B cell (primary cell): ENCODE measurements at regions not wholly inside any gene's neighbourhood (a gene's known extent, or its start where the extent isn't known, plus 50 kb on each side); places are given as distances from the start of the nearest gene placed in this dataset.

ENCODE experiments used
- ATAC-seq: fragments of 200-7000 bp; cut with Tn5 transposase; one replicate; pipeline ENCODE4 v1.10.0; 2021; ENCODE audit warnings: low read depth, mild to moderate bottlenecking, moderate number of reproducible peaks, moderate library complexity
- CTCF ChIA-PET: fragments of 350-600 bp; sonication (Branson Sonifier 250); formaldehyde crosslinking; loops from one replicate; lab custom pipeline; 2021; ENCODE audit warnings: antibody characterized with exemption, inconsistent platforms; lab: Charles Lee
- POLR2A ChIA-PET: fragments of 350-600 bp; sonication (Branson Sonifier 250); formaldehyde crosslinking; loops from one replicate; lab custom pipeline; 2021; ENCODE audit warnings: antibody characterized with exemption; lab: Charles Lee
- DNase-seq: peaks from one replicate; pipeline ENCODE4 v3.0.0; 2013
- H2AFZ ChIP-seq: 2 replicates; pipeline ENCODE4 v1.6.1; 2012; ENCODE audit warnings: mild to moderate bottlenecking, low read depth, low read length; ENCODE audit not compliant: insufficient read depth, poor library complexity, severe bottlenecking
- H3K27ac ChIP-seq, 2 donors: 1 replicate in 1 of 2; 2 replicates in 1 of 2; pipeline ENCODE4 v1.5.1; 2012 to 2013; ENCODE audit warnings: low read length in 2 of 2, mild to moderate bottlenecking in 2 of 2, moderate library complexity in 1 of 2
- H3K27me3 ChIP-seq, 4 experiments: fragments of 200-600 bp in 1 of 4; sonication (generic) in 1 of 4; replicated peaks in 1 of 4; 1 replicate in 2 of 4; 2 replicates in 2 of 4; pipeline versions ENCODE4 v1.6.1 to v1.7.0; 2013 to 2016; ENCODE audit warnings: low read length in 3 of 4, mild to moderate bottlenecking in 2 of 4, mixed read lengths in 1 of 4, moderate library complexity in 1 of 4; ENCODE audit not compliant: insufficient read depth in 4 of 4, control insufficient read depth in 3 of 4; ENCODE audit errors: control extremely low read depth in 1 of 4
- H3K36me3 ChIP-seq, 2 experiments: replicated peaks in 1 of 2; 1 replicate in 1 of 2; 2 replicates in 1 of 2; pipeline versions ENCODE4 v1.6.1 to v1.7.1; 2013; ENCODE audit warnings: low read length in 1 of 2; ENCODE audit not compliant: insufficient read depth in 2 of 2, control insufficient read depth in 1 of 2; ENCODE audit errors: control extremely low read depth in 1 of 2, extremely low read depth in 1 of 2
- H3K4me1 ChIP-seq, 2 donors: fragments of 200-600 bp in 1 of 2; sonication (generic) in 1 of 2; 1 replicate in 1 of 2; 2 replicates in 1 of 2; pipeline versions ENCODE4 v1.5.1 to v1.6.1; 2013 to 2017; ENCODE audit warnings: low read length in 2 of 2; ENCODE audit not compliant: control insufficient read depth in 2 of 2, insufficient read depth in 2 of 2
- H3K4me2 ChIP-seq: replicated peaks from 2 replicates; pipeline ENCODE3; 2012; ENCODE audit warnings: mild to moderate bottlenecking, low read depth, low read length; ENCODE audit not compliant: poor library complexity, severe bottlenecking
- H3K4me3 ChIP-seq, 5 experiments: fragments of 200-600 bp in 1 of 5; sonication (generic) in 1 of 5; 1 replicate in 3 of 5; 2 replicates in 2 of 5; pipeline versions ENCODE4 v1.5.1 to v1.7.0; 2011 to 2016; ENCODE audit warnings: low read length in 4 of 5, mild to moderate bottlenecking in 4 of 5, low read depth in 2 of 5, control low read depth in 1 of 5, moderate library complexity in 1 of 5; ENCODE audit not compliant: insufficient read depth in 1 of 5; ENCODE audit errors: control extremely low read depth in 1 of 5, extremely low read depth in 1 of 5
- H3K79me2 ChIP-seq: fragments of 200-600 bp; sonication (generic); one replicate; pipeline ENCODE4 v1.6.0; 2016; ENCODE audit warnings: low read length; ENCODE audit not compliant: control insufficient read depth, insufficient read depth
- H3K9ac ChIP-seq: fragments of 200-600 bp; sonication (generic); 2 replicates; pipeline ENCODE4 v1.6.1; 2017; ENCODE audit warnings: mild to moderate bottlenecking, low read length, moderate library complexity
- H3K9me3 ChIP-seq, 3 donors: one replicate each; pipeline versions ENCODE4 v1.6.1 to v1.7.1; 2013; ENCODE audit warnings: low read length in 2 of 3; ENCODE audit not compliant: control insufficient read depth in 2 of 3, insufficient read depth in 1 of 3; ENCODE audit errors: control extremely low read depth in 1 of 3
- H4K20me1 ChIP-seq: 2 replicates; pipeline ENCODE4 v1.6.0; 2012; ENCODE audit warnings: mild to moderate bottlenecking, low read length; ENCODE audit not compliant: insufficient read depth, control insufficient read depth, poor library complexity, severe bottlenecking
- H3K27ac Mint-ChIP-seq: one replicate; pipeline ENCODE4 v1.8.0; 2021; ENCODE audit warnings: mixed read lengths
- H3K27me3 Mint-ChIP-seq: one replicate; pipeline ENCODE4 v1.8.0; 2021; ENCODE audit warnings: mixed read lengths
- H3K4me1 Mint-ChIP-seq: one replicate; pipeline ENCODE4 v1.8.0; 2021; ENCODE audit warnings: mixed read lengths
- H3K4me3 Mint-ChIP-seq: one replicate; pipeline ENCODE4 v1.8.0; 2021; ENCODE audit warnings: mixed read lengths
- H3K9me3 Mint-ChIP-seq: one replicate; pipeline ENCODE4 v1.8.0; 2022; ENCODE audit warnings: mixed read lengths; ENCODE audit not compliant: insufficient read depth
- EZH2 ChIP-seq: IDR thresholded peaks from 2 replicates; pipeline ENCODE4 v1.6.1; 2012; ENCODE audit warnings: borderline replicate concordance, low read depth, mild to moderate bottlenecking, moderate library complexity, low read length; ENCODE audit not compliant: insufficient read depth, poor library complexity, severe bottlenecking
- WGBS: methylation state at CpG from one replicate; pipeline ENCODE4 v1.1.5; 2013; ENCODE audit warnings: missing lambda C conversion rate; ENCODE audit not compliant: insufficient coverage; 5-methylcytosine and 5-hydroxymethylcytosine counted together
- intact Hi-C: fragments of 100-400 bp; cut with micrococcal nuclease; formaldehyde crosslinking; loops from one replicate; pipeline ENCODE4 v1.10.0; 2022
- TF ChIP-seq, protein P1 (sequence below): fragments of 200-600 bp; IDR thresholded peaks from one replicate; pipeline ENCODE4 v1.8.0; 2022; ENCODE audit warnings: antibody characterized with exemption, mild to moderate bottlenecking

GRCh38 chr2:53211201-53211774 lies 556.3 kb upstream of the CHAC2 start:
- H3K4me1 ChIP-seq = no peaks in the 10 kb centered on the region
- DNase-seq (no peak), ATAC-seq (no peak)
- CTCF ChIA-PET = no interaction called here
- Mint-ChIP-seq H3K9me3 (peaks cover 12% of the 10 kb centered on the region), H3K4me3 (no peak overlapping the region), H3K27me3 (no peaks in the 10 kb centered on the region), H3K4me1 (no peaks in the 10 kb centered on the region), H3K27ac (no peak overlapping the region)
- WGBS = no CpG with 5 or more reads among the region's 2 CpGs
- POLR2A ChIA-PET = no interaction called here
- H3K9ac ChIP-seq = no peak overlapping the region
- H3K9me3 ChIP-seq = no peaks in the 10 kb centered on the region
- no peak overlapping the region for H3K4me3 ChIP-seq
- no peaks in the 10 kb centered on the region for H4K20me1 ChIP-seq
- TF ChIP-seq, protein P1, sequence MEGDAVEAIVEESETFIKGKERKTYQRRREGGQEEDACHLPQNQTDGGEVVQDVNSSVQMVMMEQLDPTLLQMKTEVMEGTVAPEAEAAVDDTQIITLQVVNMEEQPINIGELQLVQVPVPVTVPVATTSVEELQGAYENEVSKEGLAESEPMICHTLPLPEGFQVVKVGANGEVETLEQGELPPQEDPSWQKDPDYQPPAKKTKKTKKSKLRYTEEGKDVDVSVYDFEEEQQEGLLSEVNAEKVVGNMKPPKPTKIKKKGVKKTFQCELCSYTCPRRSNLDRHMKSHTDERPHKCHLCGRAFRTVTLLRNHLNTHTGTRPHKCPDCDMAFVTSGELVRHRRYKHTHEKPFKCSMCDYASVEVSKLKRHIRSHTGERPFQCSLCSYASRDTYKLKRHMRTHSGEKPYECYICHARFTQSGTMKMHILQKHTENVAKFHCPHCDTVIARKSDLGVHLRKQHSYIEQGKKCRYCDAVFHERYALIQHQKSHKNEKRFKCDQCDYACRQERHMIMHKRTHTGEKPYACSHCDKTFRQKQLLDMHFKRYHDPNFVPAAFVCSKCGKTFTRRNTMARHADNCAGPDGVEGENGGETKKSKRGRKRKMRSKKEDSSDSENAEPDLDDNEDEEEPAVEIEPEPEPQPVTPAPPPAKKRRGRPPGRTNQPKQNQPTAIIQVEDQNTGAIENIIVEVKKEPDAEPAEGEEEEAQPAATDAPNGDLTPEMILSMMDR = no peak
- TF ChIP-seq EZH2 = no peak
- H3K27me3 ChIP-seq = no peaks in the 10 kb centered on the region
- H3K4me2 ChIP-seq = no peak overlapping the region
- no peak overlapping the region for H3K27ac ChIP-seq
- H3K79me2 ChIP-seq = no peaks in the 10 kb centered on the region
- intact Hi-C loops = no loop called here
- H3K36me3 ChIP-seq = no peaks in the 10 kb centered on the region
- no peak overlapping the region for H2AFZ ChIP-seq

DNA sequence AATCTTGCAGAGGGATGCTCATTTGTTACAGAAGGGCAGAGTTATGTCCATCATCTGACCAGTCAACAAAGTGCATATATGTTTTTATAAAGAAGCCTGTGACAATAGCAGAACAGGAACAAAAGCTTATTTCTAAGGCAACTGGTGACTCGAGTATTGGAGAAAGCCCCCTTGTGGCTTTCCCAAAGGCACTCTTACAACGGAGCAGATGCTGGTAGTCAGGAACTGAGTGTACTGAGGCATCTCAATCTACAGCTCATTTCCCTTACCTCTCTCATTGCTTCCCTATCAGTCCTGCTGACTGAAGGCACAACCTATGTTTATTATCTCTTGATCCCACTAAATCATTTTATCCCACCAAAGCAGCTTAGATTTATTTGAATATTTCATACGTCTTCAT lies 557.1 kb upstream of the CHAC2 start:
- Mint-ChIP-seq H3K4me1 (no peaks in the 10 kb centered on the region), H3K27me3 (no peaks in the 10 kb centered on the region), H3K9me3 (peaks cover 10% of the 10 kb centered on the region), H3K27ac (no peak overlapping the region), H3K4me3 (no peak overlapping the region)
- H3K4me3 ChIP-seq = no peak overlapping the region
- H3K27ac ChIP-seq = no peak overlapping the region
- H4K20me1 ChIP-seq = no peaks in the 10 kb centered on the region
- H2AFZ ChIP-seq = no peak overlapping the region
- no peak for TF ChIP-seq EZH2
- TF ChIP-seq, protein P1 = no peak
- H3K36me3 ChIP-seq = no peaks in the 10 kb centered on the region
- no peaks in the 10 kb centered on the region for H3K27me3 ChIP-seq
- no peaks in the 10 kb centered on the region for H3K79me2 ChIP-seq
- H3K9ac ChIP-seq = no peak overlapping the region
- WGBS = no CpG with 5 or more reads among the region's 3 CpGs
- DNase-seq = no peak
- POLR2A ChIA-PET = no interaction called here
- intact Hi-C loops = no loop called here
- H3K4me1 ChIP-seq = no peaks in the 10 kb centered on the region
- ATAC-seq = no peak
- no peaks in the 10 kb centered on the region for H3K9me3 ChIP-seq
- CTCF ChIA-PET = no interaction called here
- no peak overlapping the region for H3K4me2 ChIP-seq
